ELF-1 (cell line): ENCODE measurements at regions not wholly inside any gene's neighbourhood (a gene's known extent, or its start where the extent isn't known, plus 50 kb on each side); places are given as distances from the start of the nearest gene placed in this dataset.

ENCODE experiments used
- DNase-seq: peaks from one replicate; pipeline ENCODE4 v3.0.0-alpha.2; 2016; ENCODE audit warnings: low read depth, low spot score

DNA sequence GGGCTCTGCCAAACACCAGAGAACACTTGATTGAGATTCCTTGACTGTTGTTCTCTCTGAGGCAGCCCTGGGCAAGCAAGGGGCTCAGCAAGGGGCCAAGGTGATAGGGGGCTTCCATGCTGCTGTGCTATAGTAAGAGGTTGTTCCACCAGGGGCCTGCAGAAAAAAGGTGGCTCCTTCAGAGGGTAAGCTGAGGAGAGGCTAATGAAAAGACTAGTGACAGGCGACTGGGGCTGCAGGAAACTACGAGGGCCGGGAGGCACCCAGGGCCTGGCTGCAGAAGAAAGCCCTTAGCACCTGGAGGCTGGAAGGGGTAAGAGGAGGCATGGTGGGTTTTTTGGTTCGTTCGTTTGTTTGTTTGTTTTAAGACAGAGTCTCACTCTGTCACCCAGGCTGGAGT, 88.0 kb upstream of the CTNNA1 start:
- no peak for DNase-seq

DNA sequence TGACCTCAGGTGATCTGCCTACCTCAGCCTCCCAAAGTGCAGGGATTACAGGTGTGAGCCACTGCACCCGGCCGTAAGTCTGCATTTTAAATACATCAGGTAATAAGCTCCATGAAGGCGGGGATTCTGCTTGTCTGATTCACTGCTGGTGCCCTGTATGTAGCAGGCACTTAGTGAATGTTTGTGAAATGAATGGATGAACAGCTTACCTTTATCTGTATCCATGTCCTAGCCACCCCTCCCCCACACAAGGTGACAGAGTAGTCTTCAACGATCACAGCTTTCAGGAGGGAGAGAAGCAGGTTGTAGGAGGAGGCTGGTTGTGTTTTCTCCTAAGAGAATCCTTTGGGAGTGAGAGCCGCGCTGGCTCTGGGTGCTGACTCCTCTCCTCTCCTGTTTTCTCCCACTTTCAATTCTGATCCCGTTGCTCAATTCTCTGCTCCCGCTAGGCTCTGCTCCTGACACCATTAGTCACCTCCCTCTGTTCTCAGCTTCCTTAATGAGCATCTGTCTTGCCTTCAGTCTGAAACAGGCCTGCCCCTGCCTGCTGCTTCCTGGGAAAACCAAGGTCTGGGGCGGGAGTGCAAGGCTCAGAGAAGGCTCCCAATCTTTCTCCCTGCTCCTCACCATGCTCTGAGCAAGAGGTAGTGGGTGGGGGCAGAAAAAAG, 88.8 kb upstream of the CTNNA1 start:
- peak; percentile 59 for DNase-seq

- DNase-seq, result no peak
Observed at GRCh38 chr5:138663561-138663960, 88.4 kb upstream of the HSPA9 start.

GRCh38 chr5:138663009-138663408, 87.8 kb upstream of the HSPA9 start:
- no peak for DNase-seq

GRCh38 chr5:138662599-138662998, 87.4 kb upstream of the HSPA9 start:
- DNase-seq, result no peak

- DNase-seq, result no peak
Observed at GRCh38 chr5:138661991-138662434, 86.8 kb upstream of the HSPA9 start.

- DNase-seq, result no peak
Observed at GRCh38 chr5:138661291-138661960, 86.2 kb upstream of the HSPA9 start.

DNA sequence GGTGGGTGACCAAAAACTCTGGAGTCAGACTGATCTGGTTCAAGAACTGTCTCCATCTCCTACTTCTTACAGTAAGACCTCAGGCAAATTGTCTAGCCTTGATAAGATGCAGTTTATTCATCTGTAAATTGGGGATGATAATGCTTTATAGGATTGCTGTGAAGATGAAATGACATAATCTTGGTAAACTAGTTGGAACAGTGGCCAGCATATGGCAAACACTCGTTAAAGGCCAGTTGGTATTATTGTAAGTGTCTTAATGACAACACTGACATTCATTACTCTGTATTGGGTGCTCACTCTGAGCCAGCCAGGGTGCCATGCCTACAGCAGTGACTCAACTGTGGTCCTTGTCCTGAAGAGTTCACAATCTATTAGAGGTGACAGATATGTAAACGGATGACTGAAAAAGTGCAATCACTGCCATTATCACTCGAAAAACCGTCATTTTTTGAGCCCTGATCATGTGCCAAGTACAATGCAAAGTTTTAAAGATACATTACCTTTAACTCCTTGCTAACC, 84.9 kb upstream of the HSPA9 start:
- no peak for DNase-seq

DNA sequence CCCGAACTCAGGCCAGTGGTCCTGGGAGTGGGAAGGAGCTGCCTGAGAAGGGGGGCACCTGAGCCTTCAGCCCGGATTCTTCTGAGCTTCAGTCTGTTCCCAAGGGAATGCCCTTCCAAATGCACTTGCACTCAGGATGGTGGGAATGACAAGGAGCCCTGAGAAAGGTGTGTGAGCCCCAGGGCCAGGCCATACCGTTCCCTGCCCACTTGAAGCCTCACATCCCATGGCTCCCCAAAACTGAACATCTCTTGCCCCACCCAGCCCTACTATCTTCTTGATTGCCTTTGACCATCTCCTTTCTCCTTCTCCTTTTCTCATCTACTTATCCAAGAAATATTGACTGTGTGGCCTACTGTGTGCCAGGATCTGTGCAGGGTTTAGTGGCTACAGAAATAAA, 84.4 kb upstream of the HSPA9 start:
- DNase-seq, result no peak

- DNase-seq, result no peak
Observed at GRCh38 chr5:138659121-138659520, 83.9 kb upstream of the HSPA9 start.

- no peak for DNase-seq
Observed at GRCh38 chr5:138658676-138659075, 83.5 kb upstream of the HSPA9 start.

GRCh38 chr5:138657360-138657759, 82.2 kb upstream of the HSPA9 start:
- no peak for DNase-seq

- DNase-seq, result no peak
Observed at GRCh38 chr5:138656916-138657315, 81.7 kb upstream of the HSPA9 start.

GRCh38 chr5:138655530-138656190, 80.5 kb upstream of the HSPA9 start:
- DNase-seq, result no peak

GRCh38 chr5:138654281-138654867, 79.2 kb upstream of the HSPA9 start:
- DNase-seq, result peak; percentile 62

- DNase-seq, result no peak
Observed at GRCh38 chr5:138653502-138653901, 78.3 kb upstream of the HSPA9 start.

- no peak for DNase-seq
Observed at GRCh38 chr5:138651767-138652117, 76.5 kb upstream of the HSPA9 start.

- peak; percentile 40 for DNase-seq
Observed at GRCh38 chr5:138651058-138651766, 76.0 kb upstream of the HSPA9 start.

DNA sequence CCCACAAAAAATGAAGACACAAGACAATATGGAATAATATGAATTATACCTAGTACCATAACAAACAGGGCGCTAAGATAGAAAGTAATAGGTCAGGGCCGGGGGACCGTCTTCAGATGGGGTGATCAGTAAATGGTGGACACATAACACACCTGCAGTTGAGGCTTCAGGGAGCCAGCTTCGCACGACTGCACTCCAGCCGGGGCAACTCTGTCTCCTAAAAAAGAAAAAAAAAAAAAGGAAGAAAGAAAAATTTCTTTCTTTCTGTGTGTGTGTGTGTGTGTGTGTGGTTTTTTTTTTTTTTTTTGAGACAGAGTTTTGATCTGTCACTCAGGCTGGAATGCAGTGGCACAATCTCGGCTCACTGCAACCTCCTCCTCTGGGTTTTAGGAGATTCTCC, 75.0 kb upstream of the HSPA9 start:
- DNase-seq, result no peak

DNA sequence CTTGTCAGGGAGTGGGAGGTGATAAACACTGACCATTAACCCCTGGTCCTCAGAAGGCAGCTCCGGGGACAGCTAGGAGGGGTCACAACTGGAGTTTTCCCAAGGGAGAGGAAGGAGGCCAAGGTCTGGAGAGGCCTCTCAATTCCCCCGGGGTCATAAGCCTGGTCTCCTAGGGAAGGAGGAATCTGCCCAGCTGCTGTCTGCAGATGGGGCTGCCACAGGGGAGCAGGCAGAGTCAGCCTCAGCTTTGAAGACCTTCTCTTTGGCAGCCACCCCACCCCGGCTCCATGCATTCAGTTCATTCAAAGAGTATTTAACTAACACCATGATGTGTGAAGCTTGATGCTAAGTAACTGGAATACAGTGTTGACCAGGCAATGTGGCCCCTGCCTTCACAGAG, 74.6 kb upstream of the HSPA9 start:
- peak; percentile 60 for DNase-seq

GRCh38 chr5:138649316-138649720, 74.1 kb upstream of the HSPA9 start:
- DNase-seq, result no peak

- no peak for DNase-seq
Observed at GRCh38 chr5:138648841-138649240, 73.6 kb upstream of the HSPA9 start.
